RWPE1 (cell line): ENCODE measurements at regions not wholly inside any gene's neighbourhood (a gene's known extent, or its start where the extent isn't known, plus 50 kb on each side); places are given as distances from the start of the nearest gene placed in this dataset.

Source experiments
- CTCF ChIA-PET: fragments of 350-600 bp; sonication (Branson Sonifier 250); formaldehyde crosslinking; extraction: SDS; loops from one replicate; lab custom pipeline; 2021; lab: Yijun Ruan, JAX
- POLR2A ChIA-PET: fragments of 400-600 bp; formaldehyde crosslinking; extraction: SDS; loops from one replicate; lab custom pipeline; 2020; ENCODE audit warnings: antibody characterized with exemption; ENCODE audit not compliant: low non-redundant PET; lab: Yijun Ruan, JAX
- DNase-seq: peaks from one replicate; pipeline ENCODE4 v3.0.0; 2012; ENCODE audit warnings: low spot score
- H3K27ac ChIP-seq: fragments of 450-650 bp; 2 replicates; pipeline ENCODE4 v1.5.1; 2017
- CTCF ChIP-seq: fragments of 450-650 bp; conservative IDR thresholded peaks from 2 replicates; pipeline ENCODE4 v1.5.1; 2017; ENCODE audit warnings: low read depth, mild to moderate bottlenecking

- no peak for DNase-seq
- POLR2A ChIA-PET = no interaction called here
- TF ChIP-seq CTCF = no peak
- no peak overlapping the region for H3K27ac ChIP-seq
- CTCF ChIA-PET = no interaction called here
These were observed 112.3 kb upstream of the LIMCH1 start for GRCh38 chr4:41425650-41426049.

DNA sequence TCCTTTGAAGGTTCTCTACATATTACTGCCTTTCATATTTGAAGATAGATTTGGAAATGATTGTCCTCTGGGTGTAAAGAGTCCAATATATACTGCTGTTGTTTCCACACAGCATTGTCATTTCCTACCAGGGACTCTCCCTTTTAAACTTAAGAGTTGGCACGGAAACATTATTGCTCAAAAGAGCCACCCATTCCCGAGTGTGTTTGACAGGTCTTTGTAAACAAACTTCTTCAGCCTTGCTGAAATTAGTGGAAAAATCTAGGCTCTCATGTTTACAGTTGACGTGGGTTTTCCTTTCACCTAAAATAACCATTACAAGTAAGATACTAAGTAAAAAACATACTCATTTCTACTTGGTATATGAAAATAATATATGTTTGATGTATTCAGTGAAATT is 111.4 kb upstream of the LIMCH1 start:
- no peak for DNase-seq
- no peak overlapping the region for H3K27ac ChIP-seq
- CTCF ChIA-PET = no interaction called here
- POLR2A ChIA-PET = no interaction called here
- no peak for TF ChIP-seq CTCF

DNA sequence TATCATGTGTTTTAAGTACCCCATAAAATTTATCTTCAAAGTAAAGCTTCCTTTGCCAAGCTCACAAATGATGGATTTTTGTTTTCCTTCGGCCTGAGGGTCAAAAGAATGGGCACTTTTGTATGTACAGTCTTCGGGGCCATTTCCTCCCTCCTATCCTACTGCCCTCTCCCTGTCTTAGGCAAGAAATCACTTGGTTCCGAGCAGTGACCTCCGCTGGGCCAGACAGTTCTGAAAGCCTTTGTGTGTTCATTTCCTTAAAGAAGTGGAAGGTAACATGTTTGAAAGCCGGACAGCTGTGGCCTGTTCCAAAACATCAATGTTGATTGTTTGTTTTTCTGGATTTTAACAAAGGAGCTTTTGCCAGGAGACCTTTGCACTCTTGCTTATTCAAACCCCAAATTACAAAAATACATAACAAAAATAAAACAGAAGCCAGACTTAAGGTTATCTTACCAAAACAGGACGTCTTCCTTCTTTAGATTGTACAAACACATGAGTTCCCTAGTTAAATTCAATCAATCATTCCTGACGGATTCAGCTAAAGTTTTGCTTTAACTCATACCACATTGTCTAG is 110.6 kb upstream of the LIMCH1 start:
- no peak for DNase-seq
- TF ChIP-seq CTCF = no peak
- no peak overlapping the region for H3K27ac ChIP-seq
- ChIA-PET POLR2A (no interaction called here), CTCF (interaction anchor here (0.6 to 0.7 kb wide), 2 partner anchors 148 to 193 kb away, joined by 3 read pairs; no protein-coding TSS in a partner anchor)

DNA sequence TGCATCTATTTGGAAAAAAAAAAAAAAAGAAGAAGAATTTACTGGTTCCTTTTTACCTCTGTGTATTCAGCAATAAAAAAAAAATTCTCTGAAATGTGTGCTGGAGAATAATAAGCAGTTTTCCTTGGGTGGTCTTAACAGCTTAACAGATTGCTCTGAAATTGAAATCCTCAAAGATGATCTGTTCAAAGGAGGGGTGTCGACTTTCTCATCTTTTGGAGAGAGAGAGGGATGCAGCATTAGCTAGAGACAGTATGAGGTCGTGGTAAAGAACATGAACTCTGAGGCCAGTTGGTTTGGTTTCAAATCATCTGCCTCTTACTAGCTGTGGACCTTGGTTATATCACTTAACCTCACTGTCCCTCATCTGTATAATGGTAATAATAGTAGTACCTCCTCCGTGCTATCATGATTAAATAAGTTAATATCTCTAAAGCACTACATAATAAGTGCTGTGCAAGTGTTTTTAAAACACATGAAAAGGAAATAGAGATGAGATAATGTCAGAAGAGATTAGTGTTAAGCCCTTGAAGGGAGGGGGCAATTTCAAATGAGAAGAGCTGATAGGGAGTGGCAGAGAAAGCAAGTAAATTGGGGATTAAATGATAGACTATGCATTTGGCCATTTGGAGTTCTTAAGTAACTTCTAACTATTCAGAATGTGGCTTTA is 109.9 kb upstream of the LIMCH1 start:
- CTCF ChIA-PET = interaction anchor here (0.7 kb wide), 1 partner anchor 192 kb away, joined by 3 read pairs; no protein-coding TSS in a partner anchor
- no peak for DNase-seq
- no peak for TF ChIP-seq CTCF
- POLR2A ChIA-PET = no interaction called here
- no peak overlapping the region for H3K27ac ChIP-seq

DNA sequence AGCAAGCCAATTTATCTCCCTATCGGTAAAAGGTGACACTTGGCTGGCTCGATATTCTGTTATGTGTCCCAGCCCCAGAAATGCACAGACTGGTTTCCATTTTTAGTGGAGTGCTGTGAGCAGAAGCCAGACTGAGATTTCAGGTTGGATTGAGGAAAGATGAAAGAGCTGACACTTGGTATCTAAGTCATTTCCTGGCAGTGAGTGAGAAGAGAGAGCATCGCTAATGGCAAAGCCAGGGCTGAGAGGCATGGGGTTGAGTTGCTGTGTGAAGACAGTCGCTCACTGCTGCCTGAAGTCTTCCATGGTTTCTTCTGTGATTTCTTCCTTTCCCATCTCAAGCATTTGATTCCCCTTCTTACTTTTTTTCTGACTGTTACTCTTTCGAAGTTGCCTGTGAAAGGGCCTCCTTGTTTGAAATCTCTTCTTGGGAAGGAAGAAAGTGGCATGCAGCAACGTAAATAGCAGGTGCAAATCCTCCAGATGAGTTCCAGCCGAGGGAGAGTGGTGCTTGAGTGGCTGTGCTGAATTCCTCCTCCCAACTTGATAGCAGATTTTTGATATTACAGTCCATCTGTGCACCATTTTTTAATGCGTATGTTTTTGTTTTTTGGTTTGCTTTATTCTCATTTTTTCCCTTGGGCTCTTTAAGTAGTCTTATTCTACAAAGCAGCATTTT is 109.2 kb upstream of the LIMCH1 start:
- DNase-seq = no peak
- ChIA-PET POLR2A (no interaction called here), CTCF (no interaction called here)
- TF ChIP-seq CTCF = no peak
- H3K27ac ChIP-seq = no peak overlapping the region

DNA sequence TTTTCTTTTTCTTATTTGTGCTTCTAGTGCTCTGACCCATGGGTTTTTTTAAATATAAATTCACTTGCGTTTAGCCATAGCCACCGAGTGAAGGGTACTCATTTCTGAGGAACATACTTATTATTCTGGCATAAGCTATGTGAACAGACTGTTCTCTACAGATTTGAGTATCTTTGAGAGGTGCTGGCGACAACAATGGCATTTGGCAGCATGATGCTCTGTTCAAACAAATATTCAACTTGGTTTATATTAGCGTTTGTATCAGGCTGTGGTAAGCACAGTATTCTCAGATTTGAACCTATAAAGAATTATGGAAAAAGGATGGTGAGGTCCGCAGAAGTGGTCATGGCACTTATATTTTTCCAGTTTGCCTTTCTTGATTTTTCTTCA is 108.7 kb upstream of the LIMCH1 start:
- ChIA-PET CTCF (no interaction called here), POLR2A (no interaction called here)
- H3K27ac ChIP-seq = no peak overlapping the region
- no peak for TF ChIP-seq CTCF
- DNase-seq = no peak
